Ectodermal cell (in vitro differentiated cells): ENCODE measurements at regions not wholly inside any gene's neighbourhood (a gene's known extent, or its start where the extent isn't known, plus 50 kb on each side); places are given as distances from the start of the nearest gene placed in this dataset.
"Not testable (repeated sequence)": the region's sequence is repeated elsewhere in the genome, so short reads cannot be mapped to it uniquely, and the experiment has no call there.

Source experiments
- H3K27ac ChIP-seq: 2 replicates; pipeline ENCODE4 v1.7.0; 2013; ENCODE audit warnings: mild to moderate bottlenecking, low read depth, low read length; ENCODE audit not compliant: insufficient read depth, poor library complexity, severe bottlenecking
- H3K27me3 ChIP-seq: 2 replicates; pipeline ENCODE4 v1.7.0; 2013; ENCODE audit warnings: mild to moderate bottlenecking, low read length; ENCODE audit not compliant: insufficient read depth, control insufficient read depth, poor library complexity, severe bottlenecking
- H3K36me3 ChIP-seq: one replicate; pipeline ENCODE4 v1.7.0; 2013; ENCODE audit warnings: low read length; ENCODE audit not compliant: control insufficient read depth, insufficient read depth
- H3K4me1 ChIP-seq: one replicate; pipeline ENCODE4 v1.7.0; 2013; ENCODE audit warnings: low read length; ENCODE audit not compliant: control insufficient read depth, insufficient read depth
- H3K4me3 ChIP-seq: 2 replicates; pipeline ENCODE4 v1.7.0; 2013; ENCODE audit warnings: low read depth, low read length, control low read depth; ENCODE audit not compliant: insufficient read depth
- H3K9me3 ChIP-seq: 2 replicates; pipeline ENCODE4 v1.7.0; 2013; ENCODE audit warnings: mild to moderate bottlenecking, low read length, moderate library complexity; ENCODE audit not compliant: control insufficient read depth
- WGBS, 2 experiments: methylation state at CpG; one replicate each; pipeline ENCODE4 v1.1.7; 2013; ENCODE audit warnings: missing lambda C conversion rate in 2 of 2; 5-methylcytosine and 5-hydroxymethylcytosine counted together

DNA sequence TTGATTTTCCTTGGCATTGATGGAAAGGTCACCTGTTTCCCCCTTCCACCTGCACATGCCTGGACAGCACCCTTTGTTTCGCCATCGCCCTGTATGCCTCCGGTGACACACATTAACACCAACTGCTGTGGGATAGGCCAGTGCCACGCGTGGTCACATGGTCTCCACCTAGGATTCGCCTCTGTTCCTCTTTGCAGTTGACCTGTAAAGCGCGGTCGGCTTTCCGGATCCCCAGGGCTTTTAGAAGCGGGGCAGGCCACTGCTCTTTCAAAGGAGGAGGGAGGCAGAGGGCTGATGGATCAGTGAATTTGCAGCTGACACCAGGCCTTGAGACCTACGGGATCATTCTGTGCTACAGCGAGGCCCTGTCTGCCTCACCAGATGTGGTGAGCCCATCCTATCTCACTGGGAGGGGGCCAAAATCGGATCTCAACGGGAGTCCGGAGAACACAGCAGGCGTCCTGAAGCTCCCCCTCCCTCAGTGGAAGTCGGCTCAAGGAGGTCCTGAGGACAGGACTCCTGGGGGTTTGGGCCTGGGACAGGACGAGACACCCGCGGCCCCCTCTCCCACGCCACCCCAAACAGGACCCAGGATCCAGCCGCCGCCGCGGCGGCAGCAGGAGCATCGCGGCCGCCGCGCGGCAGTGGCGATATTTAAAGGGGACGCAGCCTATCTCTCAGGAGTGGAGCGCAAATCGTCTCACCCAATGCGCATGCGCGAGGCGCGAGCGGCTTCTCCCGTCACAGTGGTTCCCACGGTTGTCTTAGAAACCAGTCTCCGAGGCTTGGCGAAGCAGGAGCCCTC, 973.8 kb upstream of the DEFB115 start:
- H3K27ac ChIP-seq, H3K27me3 ChIP-seq, H3K9me3 ChIP-seq, H3K36me3 ChIP-seq, H3K4me1 ChIP-seq: not testable (repeated sequence)
- H3K4me3 ChIP-seq, result peak overlapping the region; percentile 27
- 38 to 40% methylated on average over 47 of the region's 47 CpGs for WGBS, 2 experiments

DNA sequence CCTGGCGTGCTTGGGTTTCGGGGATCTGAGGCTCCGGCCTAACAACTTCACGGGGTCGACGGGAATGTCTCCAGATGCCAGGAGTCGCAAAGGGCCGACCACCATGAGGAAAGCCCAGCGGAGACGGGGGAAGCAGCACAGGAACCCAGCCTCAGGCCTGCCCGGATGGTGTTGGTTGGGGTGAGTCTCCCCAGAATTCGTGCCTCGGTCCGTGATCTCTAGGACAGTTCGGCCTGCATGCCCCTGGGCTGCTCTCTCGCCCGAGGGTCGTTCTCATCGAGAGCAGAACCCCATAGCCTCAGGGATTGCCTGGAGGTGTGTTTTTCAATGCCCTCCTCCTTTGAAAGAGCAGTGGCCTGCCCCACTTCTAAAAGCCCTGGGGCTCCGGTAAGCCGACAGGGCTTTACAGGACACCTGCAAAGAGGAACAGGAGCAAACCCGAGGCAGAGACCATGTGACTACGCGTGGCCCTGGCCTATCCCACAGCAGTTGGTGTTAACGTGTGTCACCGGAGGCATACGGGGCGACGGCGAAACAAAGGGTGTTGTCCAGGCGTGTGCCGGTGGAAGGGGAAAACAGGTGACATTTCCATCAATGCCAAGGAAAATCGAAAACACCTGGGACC, 973.1 kb upstream of the DEFB115 start:
- H3K4me1 ChIP-seq, result no peaks in the 10 kb centered on the region
- H3K4me3 ChIP-seq, result no peak overlapping the region
- H3K27me3 ChIP-seq, result no peaks in the 10 kb centered on the region
- WGBS, 2 experiments, result 79 to 81% methylated on average over 33 of the region's 33 CpGs
- no peak overlapping the region for H3K27ac ChIP-seq
- no peaks in the 10 kb centered on the region for H3K9me3 ChIP-seq
- H3K36me3 ChIP-seq, result no peaks in the 10 kb centered on the region

DNA sequence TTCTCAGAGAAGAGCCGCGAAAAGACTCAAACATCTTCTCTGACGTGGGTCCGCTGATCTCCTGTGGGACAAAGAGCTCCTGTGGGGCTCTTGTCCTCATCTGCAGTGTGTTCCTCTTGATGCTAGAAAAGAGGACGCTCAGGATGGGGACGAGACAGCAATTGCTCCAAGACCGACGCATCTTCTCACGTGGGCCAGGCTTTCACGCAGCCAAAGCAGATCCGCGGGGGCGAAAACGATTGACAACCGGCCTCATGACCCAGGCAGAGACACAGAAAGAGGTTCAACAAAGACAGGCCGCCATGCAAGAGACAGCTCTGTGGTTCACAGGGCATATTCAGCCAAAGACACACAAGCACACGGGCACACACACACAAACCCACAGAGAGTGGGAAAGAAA, 971.8 kb upstream of the DEFB115 start:
- Histone ChIP-seq H3K9me3 (no peaks in the 10 kb centered on the region), H3K4me3 (no peak overlapping the region), H3K4me1 (no peaks in the 10 kb centered on the region), H3K36me3 (no peaks in the 10 kb centered on the region), H3K27ac (no peak overlapping the region), H3K27me3 (no peaks in the 10 kb centered on the region)
- 85 to 87% methylated on average over 17 of the region's 17 CpGs for WGBS, 2 experiments

DNA sequence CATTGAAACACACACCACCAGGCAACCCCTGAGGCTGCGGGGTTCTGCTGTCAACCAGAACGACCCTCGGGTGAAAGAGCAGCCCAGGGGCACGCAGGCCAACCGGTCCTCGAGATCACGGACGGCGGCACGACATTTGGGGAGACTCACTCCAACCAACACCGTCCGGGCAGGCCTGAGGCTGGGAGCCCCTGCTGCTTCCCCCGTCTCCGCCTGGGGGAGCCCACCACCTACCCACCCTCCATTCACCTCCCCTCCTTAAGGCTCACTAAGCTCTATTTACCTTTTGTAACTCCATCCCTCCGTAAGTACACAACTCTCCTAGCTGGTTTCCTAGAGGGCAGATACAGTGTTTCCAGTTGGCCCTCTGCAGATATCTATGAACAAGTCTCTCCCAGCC, 971.3 kb upstream of the DEFB115 start:
- no peaks in the 10 kb centered on the region for H3K9me3 ChIP-seq
- H3K27me3 ChIP-seq, result no peaks in the 10 kb centered on the region
- no peaks in the 10 kb centered on the region for H3K4me1 ChIP-seq
- no peak overlapping the region for H3K27ac ChIP-seq
- H3K4me3 ChIP-seq, result no peak overlapping the region
- no peaks in the 10 kb centered on the region for H3K36me3 ChIP-seq
- 66 to 68% methylated on average over 15 of the region's 15 CpGs for WGBS, 2 experiments

DNA sequence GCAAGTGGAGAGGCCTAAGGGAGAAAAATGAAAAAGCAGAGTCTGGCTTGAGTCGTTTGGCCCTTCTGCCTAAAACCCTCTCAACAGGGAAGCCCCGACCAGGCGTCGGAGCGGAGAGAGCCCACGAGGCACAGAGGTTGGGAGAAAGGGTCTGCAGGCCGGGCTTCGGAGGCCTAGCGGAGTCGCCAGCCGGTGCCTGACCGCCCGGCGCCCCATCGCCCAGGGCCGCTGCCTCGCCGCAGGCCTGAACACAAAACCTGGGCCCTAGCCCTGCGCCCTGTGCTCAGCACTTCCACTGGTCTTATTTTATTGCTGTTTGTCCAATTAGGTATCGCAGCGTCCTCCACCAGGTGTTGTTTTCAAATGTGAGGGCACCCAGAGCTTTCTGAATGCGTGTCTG, 970.0 kb upstream of the DEFB115 start:
- WGBS, 2 experiments, result 89 to 90% methylated on average over 22 of the region's 22 CpGs
- H3K27ac ChIP-seq, result not testable (repeated sequence)

DNA sequence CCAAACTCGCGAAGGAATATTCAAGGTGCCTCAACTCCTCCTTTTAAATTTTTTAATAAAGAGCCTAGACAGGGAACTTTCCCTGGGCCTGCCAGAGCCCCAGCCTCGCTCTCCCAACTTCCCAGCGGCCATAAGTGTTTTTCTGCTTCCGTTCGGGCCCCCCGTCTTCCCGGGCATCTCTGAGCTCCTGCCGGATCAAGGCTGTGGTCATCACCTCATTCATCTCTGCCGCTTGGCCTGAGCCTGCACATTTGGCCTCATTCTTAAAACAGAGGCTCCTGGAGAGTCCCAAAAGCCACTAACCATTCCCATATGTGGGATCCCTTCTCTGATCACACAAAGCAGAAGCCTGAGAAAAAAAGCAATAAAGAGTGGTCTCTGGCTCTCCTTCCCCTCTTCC, 969.1 kb upstream of the DEFB115 start:
- 84% methylated on average over 10 of the region's 10 CpGs for WGBS, 2 experiments
- no peaks in the 10 kb centered on the region for H3K9me3 ChIP-seq
- H3K27ac ChIP-seq, result no peak overlapping the region
- H3K4me3 ChIP-seq, result no peak overlapping the region
- no peaks in the 10 kb centered on the region for H3K36me3 ChIP-seq
- H3K27me3 ChIP-seq, result no peaks in the 10 kb centered on the region
- H3K4me1 ChIP-seq, result no peaks in the 10 kb centered on the region

More for the DNA sequence above, 970.0 kb upstream of the DEFB115 start:
- not testable (repeated sequence) for H3K9me3 ChIP-seq, H3K36me3 ChIP-seq, H3K4me3 ChIP-seq, H3K4me1 ChIP-seq, H3K27me3 ChIP-seq

DNA sequence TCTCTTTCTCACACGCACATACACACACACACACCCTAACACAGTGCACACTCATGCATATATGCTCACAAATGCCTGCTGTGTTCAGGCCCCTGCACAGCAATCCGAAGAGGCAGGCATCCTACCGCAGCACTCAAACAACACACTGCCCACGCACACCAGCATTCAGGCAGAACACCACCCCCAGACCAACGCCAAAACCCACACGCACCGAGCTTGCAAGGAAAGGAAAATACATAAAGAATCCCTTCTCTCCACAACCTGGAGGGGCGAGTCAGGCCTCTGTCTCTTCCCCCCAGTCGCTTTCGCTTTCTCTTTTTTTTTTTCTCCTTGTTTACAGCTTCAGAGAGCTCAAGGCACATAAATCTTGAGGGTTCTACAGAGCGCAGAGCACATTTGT, 968.4 kb upstream of the DEFB115 start:
- H3K9me3 ChIP-seq, H3K4me1 ChIP-seq, H3K36me3 ChIP-seq, H3K27ac ChIP-seq, H3K27me3 ChIP-seq, H3K4me3 ChIP-seq: not testable (repeated sequence)
- 60 to 62% methylated on average over 10 to 11 of the region's 11 CpGs for WGBS, 2 experiments

DNA sequence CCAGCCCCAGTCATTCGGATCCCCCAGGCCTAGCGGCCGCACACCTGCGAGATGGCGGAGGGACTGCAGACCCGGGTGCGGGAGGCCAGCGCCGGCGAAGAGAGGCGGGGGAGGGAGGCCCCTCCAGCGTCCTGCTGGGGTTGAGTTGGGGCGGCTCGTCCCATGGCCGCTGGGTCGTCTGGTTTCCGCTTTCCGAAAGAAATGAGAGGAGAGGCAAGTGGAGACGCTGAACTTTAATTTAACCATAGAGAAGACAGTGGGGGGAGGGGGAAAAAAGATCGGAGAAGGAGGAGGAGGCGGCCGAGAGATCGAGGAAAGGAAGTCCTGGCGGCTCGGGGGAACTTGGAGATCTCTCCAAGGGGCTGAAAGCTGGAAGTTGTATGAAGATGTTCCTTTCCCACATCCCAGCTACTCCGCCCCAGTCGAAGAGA, 967.7 kb upstream of the DEFB115 start:
- H3K4me3 ChIP-seq, H3K36me3 ChIP-seq, H3K4me1 ChIP-seq, H3K27ac ChIP-seq, H3K27me3 ChIP-seq, H3K9me3 ChIP-seq: not testable (repeated sequence)
- 35 to 38% methylated on average over 25 to 27 of the region's 27 CpGs for WGBS, 2 experiments

DNA sequence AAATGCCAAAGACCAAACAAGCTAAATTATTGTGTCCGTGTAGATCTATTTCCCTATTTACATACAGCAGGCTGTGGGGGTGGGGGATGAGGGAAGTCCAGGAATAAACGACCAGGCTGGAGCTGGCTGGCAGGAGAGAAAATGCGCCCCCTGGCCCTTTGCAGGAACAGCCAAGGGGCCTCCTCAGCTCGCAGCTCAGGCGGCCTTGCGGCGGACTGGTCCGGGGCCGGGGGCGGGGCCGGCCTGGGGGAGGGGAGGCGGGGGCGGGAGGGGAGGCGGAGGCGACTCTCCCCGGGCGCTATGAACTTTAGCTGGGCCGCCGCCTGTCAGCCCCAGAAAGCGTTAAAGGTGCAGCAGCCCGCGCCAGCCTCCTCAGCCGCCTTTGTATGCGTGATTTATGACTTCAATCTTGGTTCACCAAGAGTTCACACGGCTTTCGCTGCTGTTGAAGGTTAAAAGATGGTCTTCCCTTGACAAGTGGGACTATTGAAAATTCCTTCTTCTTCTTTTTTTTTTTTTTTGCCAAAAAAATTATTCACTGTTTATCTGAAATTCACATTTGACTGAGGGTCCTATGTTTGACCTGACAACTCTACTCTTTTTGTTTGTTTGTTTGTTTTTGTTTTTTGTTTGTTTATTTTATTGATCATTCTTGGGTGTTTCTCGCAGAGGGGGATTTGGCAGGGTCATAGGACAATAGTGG, 967.0 kb upstream of the DEFB115 start:
- H3K27ac ChIP-seq, H3K36me3 ChIP-seq, H3K4me1 ChIP-seq, H3K4me3 ChIP-seq, H3K27me3 ChIP-seq, H3K9me3 ChIP-seq: not testable (repeated sequence)
- WGBS, 2 experiments, result 21 to 22% methylated on average over 25 to 26 of the region's 27 CpGs

DNA sequence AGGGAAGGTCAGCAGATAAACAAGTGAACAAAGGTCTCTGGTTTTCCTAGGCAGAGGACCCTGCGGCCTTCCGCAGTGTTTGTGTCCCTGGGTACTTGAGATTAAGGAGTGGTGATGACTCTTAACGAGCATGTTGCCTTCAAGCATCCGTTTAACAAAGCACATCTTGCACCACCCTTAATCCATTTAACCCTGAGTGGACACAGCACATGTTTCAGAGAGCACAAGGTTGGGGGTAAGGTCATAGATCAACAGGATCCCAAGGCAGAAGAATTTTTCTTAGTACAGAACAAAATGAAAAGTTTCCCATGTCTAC, 966.4 kb upstream of the DEFB115 start:
- not testable (repeated sequence) for H3K27ac ChIP-seq, H3K9me3 ChIP-seq, H3K4me1 ChIP-seq, H3K36me3 ChIP-seq, H3K4me3 ChIP-seq, H3K27me3 ChIP-seq
- WGBS, 2 experiments, result 20% methylated on average over 1 of the region's 4 CpGs; no CpG with 5 or more reads in 1 of the 2 experiments
